Tibial artery (tissue), 4 donors: ENCODE measurements at regions not wholly inside any gene's neighbourhood (a gene's known extent, or its start where the extent isn't known, plus 50 kb on each side); places are given as distances from the start of the nearest gene placed in this dataset.

Source experiments
- DNase-seq, 2 donors: peaks; one replicate each; pipeline ENCODE4 v3.0.0-alpha.2; 2019
- H3K27ac ChIP-seq, 2 donors: fragments of 200-600 bp; sonication (generic) in 1 of 2; 1 replicate in 1 of 2; 2 replicates in 1 of 2; pipeline ENCODE4 v1.5.1; 2018 to 2019; ENCODE audit warnings: mild to moderate bottlenecking in 1 of 2
- H3K27me3 ChIP-seq, 2 donors: fragments of 200-600 bp; sonication (generic) in 1 of 2; one replicate each; pipeline versions ENCODE4 v1.5.1 to v1.6.0; 2016 to 2019
- H3K36me3 ChIP-seq, 3 donors: fragments of 200-600 bp; sonication (generic) in 2 of 3; one replicate each; pipeline ENCODE4 v1.5.1; 2016 to 2019; ENCODE audit warnings: mild to moderate bottlenecking in 2 of 3
- H3K4me1 ChIP-seq, 4 donors: fragments of 200-600 bp; sonication (generic) in 2 of 4; 1 replicate in 3 of 4; 2 replicates in 1 of 4; pipeline ENCODE4 v1.5.1; 2016 to 2019
- H3K4me3 ChIP-seq, 2 donors: fragments of 200-600 bp; sonication (generic) in 1 of 2; 1 replicate in 1 of 2; 2 replicates in 1 of 2; pipeline ENCODE4 v1.5.1; 2018 to 2019; ENCODE audit warnings: mild to moderate bottlenecking in 2 of 2
- H3K9me3 ChIP-seq, 3 donors: fragments of 200-600 bp; sonication (generic) in 1 of 3; one replicate each; pipeline ENCODE4 v1.5.1; 2016 to 2019
- CTCF ChIP-seq, 2 experiments: fragments of 200-600 bp in 1 of 2; fragments of 450-650 bp in 1 of 2; IDR thresholded peaks; one replicate each; pipeline ENCODE4 v1.5.1; 2017 to 2019; ENCODE audit warnings: antibody characterized with exemption in 2 of 2, mild to moderate bottlenecking in 1 of 2, moderate library complexity in 1 of 2
- intact Hi-C: fragments of 100-400 bp; cut with DNase I; formaldehyde crosslinking; loops from one replicate; pipeline ENCODE4 v1.15.0; 2023; ENCODE audit warnings: low total_unique reads

GRCh38 chr21:28769683-28770082, 223.0 kb downstream of the LTN1 start:
- intact Hi-C loops: no loop called here
- Histone ChIP-seq H3K27ac (peak overlapping the region; percentile 67 to 84), H3K4me3 (no peak overlapping the region), H3K27me3 (no peaks in the 10 kb centered on the region), H3K9me3 (no peaks in the 10 kb centered on the region), H3K4me1 (peaks cover 0 to 63% (median 28%) of the 10 kb centered on the region in 4 donors), H3K36me3 (no peaks in the 10 kb centered on the region)
- no peak for DNase-seq
- TF ChIP-seq CTCF (IDR thresholded peaks at IDR 0.05): no peak

- Histone ChIP-seq H3K27ac (peak overlapping the region; percentile 67 to 84), H3K36me3 (no peaks in the 10 kb centered on the region), H3K4me1 (peaks cover 0 to 54% (median 25%) of the 10 kb centered on the region in 4 donors), H3K27me3 (no peaks in the 10 kb centered on the region), H3K9me3 (no peaks in the 10 kb centered on the region), H3K4me3 (no peak overlapping the region)
- no peak for DNase-seq
- TF ChIP-seq CTCF (IDR thresholded peaks at IDR 0.05): no peak
- intact Hi-C loops: no loop called here
Measured at GRCh38 chr21:28768753-28769152, 223.9 kb downstream of the LTN1 start.

GRCh38 chr21:28767523-28767922, 225.2 kb downstream of the LTN1 start:
- no peak for TF ChIP-seq CTCF (IDR thresholded peaks at IDR 0.05)
- no peak for DNase-seq
- Histone ChIP-seq H3K4me1 (peaks cover 0 to 41% (median 19%) of the 10 kb centered on the region in 4 donors), H3K36me3 (no peaks in the 10 kb centered on the region), H3K27me3 (no peaks in the 10 kb centered on the region), H3K27ac (no peak overlapping the region), H3K4me3 (no peak overlapping the region), H3K9me3 (no peaks in the 10 kb centered on the region)
- intact Hi-C loops: no loop called here

- H3K4me1 ChIP-seq: peaks cover 0 to 14% (median 5%) of the 10 kb centered on the region in 4 donors
- DNase-seq: no peak
- no peak overlapping the region for H3K4me3 ChIP-seq
- H3K27ac ChIP-seq: no peak overlapping the region
- no peaks in the 10 kb centered on the region for H3K36me3 ChIP-seq
- intact Hi-C loops: no loop called here
- no peaks in the 10 kb centered on the region for H3K27me3 ChIP-seq
- no peak for TF ChIP-seq CTCF (IDR thresholded peaks at IDR 0.05)
- no peaks in the 10 kb centered on the region for H3K9me3 ChIP-seq
Measured at GRCh38 chr21:28763809-28764418, 228.8 kb downstream of the LTN1 start.

- H3K4me3 ChIP-seq: no peak overlapping the region
- intact Hi-C loops: no loop called here
- H3K9me3 ChIP-seq: no peaks in the 10 kb centered on the region
- no peak overlapping the region for H3K27ac ChIP-seq
- no peaks in the 10 kb centered on the region for H3K27me3 ChIP-seq
- no peaks in the 10 kb centered on the region for H3K36me3 ChIP-seq
- DNase-seq: no peak
- peaks cover 0 to 20% (median 3%) of the 10 kb centered on the region in 4 donors for H3K4me1 ChIP-seq
- TF ChIP-seq CTCF (IDR thresholded peaks at IDR 0.05): no peak
Measured at GRCh38 chr21:28762357-28762735, 230.3 kb downstream of the LTN1 start.
